Smooth muscle cell (in vitro differentiated cells): ENCODE measurements at regions not wholly inside any gene's neighbourhood (a gene's known extent, or its start where the extent isn't known, plus 50 kb on each side); places are given as distances from the start of the nearest gene placed in this dataset.
"Not testable (repeated sequence)": the region's sequence is repeated elsewhere in the genome, so short reads cannot be mapped to it uniquely, and the experiment has no call there.

Source experiments
- DNase-seq: peaks from one replicate; lab custom pipeline; 2025; ENCODE audit not compliant: unreplicated experiment; lab: John Stamatoyannopoulos, UW
- H2AFZ ChIP-seq: fragments of 200-600 bp; sonication (generic); 2 replicates; pipeline ENCODE4 v1.6.0; 2016; ENCODE audit warnings: antibody characterized with exemption, low read depth, mild to moderate bottlenecking
- H3F3A ChIP-seq: fragments of 200-600 bp; sonication (generic); 2 replicates; pipeline ENCODE4 v1.6.0; 2017; ENCODE audit warnings: antibody characterized with exemption, low read depth
- H3K27ac ChIP-seq: fragments of 200-600 bp; sonication (generic); 2 replicates; pipeline ENCODE4 v1.5.1; 2016; ENCODE audit warnings: low read depth, mild to moderate bottlenecking
- H3K27me3 ChIP-seq: fragments of 200-600 bp; sonication (generic); 2 replicates; pipeline ENCODE4 v1.6.1; 2016; ENCODE audit warnings: low read depth, mild to moderate bottlenecking
- H3K36me3 ChIP-seq: fragments of 200-600 bp; sonication (generic); 2 replicates; pipeline ENCODE4 v1.5.1; 2016; ENCODE audit warnings: low read depth
- H3K4me1 ChIP-seq: fragments of 200-600 bp; sonication (generic); 2 replicates; pipeline ENCODE4 v1.5.1; 2016; ENCODE audit warnings: low read depth
- H3K4me2 ChIP-seq: fragments of 200-600 bp; sonication (generic); 2 replicates; pipeline ENCODE4 v1.6.0; 2016; ENCODE audit warnings: mild to moderate bottlenecking
- H3K4me3 ChIP-seq: fragments of 200-600 bp; sonication (generic); 2 replicates; pipeline ENCODE4 v1.5.1; 2016; ENCODE audit warnings: mild to moderate bottlenecking
- H3K79me2 ChIP-seq: fragments of 200-600 bp; sonication (generic); 2 replicates; pipeline ENCODE4 v1.6.0; 2016; ENCODE audit warnings: low read depth, mild to moderate bottlenecking
- H3K9ac ChIP-seq: fragments of 200-600 bp; sonication (generic); 2 replicates; pipeline ENCODE4 v1.6.0; 2016; ENCODE audit warnings: low read depth
- H3K9me3 ChIP-seq: fragments of 200-600 bp; sonication (generic); replicated peaks from 2 replicates; pipeline ENCODE4 v1.5.1; 2016; ENCODE audit warnings: low read depth
- H4K20me1 ChIP-seq: fragments of 200-600 bp; sonication (generic); 2 replicates; pipeline ENCODE4 v1.6.0; 2016; ENCODE audit warnings: low read depth
- WGBS: methylation state at CpG from one replicate; pipeline ENCODE4 v1.1.7; 2016; ENCODE audit warnings: low lambda C conversion rate; 5-methylcytosine and 5-hydroxymethylcytosine counted together
- TF ChIP-seq, protein P1 (sequence below): fragments of 200-600 bp; sonication (generic); IDR thresholded peaks from 2 replicates; pipeline ENCODE4 v1.5.1; 2017; ENCODE audit warnings: borderline replicate concordance, mild to moderate bottlenecking, antibody characterized with exemption; ENCODE audit not compliant: insufficient read depth, poor library complexity, severe bottlenecking

DNA sequence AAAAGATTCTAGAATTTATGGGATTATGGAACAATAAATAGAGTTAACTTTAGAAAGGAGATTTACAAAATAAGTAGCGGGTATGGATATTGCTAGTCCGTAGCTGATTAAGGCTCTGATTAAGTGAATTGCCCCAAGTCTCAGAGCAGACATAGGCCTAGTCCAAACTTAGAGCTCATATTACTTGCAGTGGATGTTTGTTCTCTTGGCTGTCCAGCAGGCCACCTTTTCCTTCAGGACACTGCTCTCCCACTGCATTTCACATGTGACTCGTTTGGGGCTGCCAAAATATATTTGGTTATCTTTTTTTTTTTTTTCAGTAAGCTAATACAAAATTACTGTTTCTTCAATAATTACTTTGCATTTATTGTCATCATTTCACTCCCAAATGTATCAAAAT lies 76.6 kb downstream of the ARRDC3 start:
- Histone ChIP-seq H3F3A (no peaks in the 10 kb centered on the region), H3K4me2 (no peak overlapping the region), H3K4me1 (peaks cover 5% of the 10 kb centered on the region), H3K9me3 (no peaks in the 10 kb centered on the region), H3K79me2 (no peaks in the 10 kb centered on the region), H4K20me1 (no peaks in the 10 kb centered on the region), H3K9ac (no peak overlapping the region), H3K36me3 (no peaks in the 10 kb centered on the region), H3K27ac (no peak overlapping the region), H3K27me3 (no peaks in the 10 kb centered on the region), H2AFZ (no peak overlapping the region), H3K4me3 (no peak overlapping the region)
- WGBS: 99% methylated on average over 3 of the region's 3 CpGs
- TF ChIP-seq, protein P1, sequence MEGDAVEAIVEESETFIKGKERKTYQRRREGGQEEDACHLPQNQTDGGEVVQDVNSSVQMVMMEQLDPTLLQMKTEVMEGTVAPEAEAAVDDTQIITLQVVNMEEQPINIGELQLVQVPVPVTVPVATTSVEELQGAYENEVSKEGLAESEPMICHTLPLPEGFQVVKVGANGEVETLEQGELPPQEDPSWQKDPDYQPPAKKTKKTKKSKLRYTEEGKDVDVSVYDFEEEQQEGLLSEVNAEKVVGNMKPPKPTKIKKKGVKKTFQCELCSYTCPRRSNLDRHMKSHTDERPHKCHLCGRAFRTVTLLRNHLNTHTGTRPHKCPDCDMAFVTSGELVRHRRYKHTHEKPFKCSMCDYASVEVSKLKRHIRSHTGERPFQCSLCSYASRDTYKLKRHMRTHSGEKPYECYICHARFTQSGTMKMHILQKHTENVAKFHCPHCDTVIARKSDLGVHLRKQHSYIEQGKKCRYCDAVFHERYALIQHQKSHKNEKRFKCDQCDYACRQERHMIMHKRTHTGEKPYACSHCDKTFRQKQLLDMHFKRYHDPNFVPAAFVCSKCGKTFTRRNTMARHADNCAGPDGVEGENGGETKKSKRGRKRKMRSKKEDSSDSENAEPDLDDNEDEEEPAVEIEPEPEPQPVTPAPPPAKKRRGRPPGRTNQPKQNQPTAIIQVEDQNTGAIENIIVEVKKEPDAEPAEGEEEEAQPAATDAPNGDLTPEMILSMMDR: no peak
- no peak for DNase-seq

DNA sequence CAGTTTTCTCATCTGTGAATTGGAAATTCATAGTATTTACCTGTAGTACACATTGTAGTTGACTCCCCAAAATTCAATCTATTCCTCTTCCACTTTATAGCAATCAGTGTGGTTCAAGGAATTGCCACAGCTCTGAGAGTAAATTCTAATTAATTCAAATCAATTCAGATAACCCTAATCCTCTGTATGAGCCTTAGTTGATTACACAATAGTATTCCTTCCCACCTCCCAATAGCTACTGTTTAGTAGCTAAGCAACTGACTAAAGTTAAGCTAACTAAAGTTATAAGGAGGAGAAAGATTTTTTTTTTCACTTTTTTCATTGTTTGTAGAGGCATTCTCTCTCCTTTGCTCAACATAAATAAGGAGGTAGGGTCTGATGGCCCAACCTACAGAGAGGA lies 77.5 kb downstream of the ARRDC3 start:
- H2AFZ ChIP-seq: no peak overlapping the region
- H3K4me1 ChIP-seq: no peaks in the 10 kb centered on the region
- H3K36me3 ChIP-seq: no peaks in the 10 kb centered on the region
- H3F3A ChIP-seq: no peaks in the 10 kb centered on the region
- DNase-seq: no peak
- H4K20me1 ChIP-seq: no peaks in the 10 kb centered on the region
- no peak overlapping the region for H3K9ac ChIP-seq
- TF ChIP-seq, protein P1: no peak
- no peak overlapping the region for H3K27ac ChIP-seq
- H3K4me3 ChIP-seq: no peak overlapping the region
- H3K79me2 ChIP-seq: no peaks in the 10 kb centered on the region
- H3K9me3 ChIP-seq: no peaks in the 10 kb centered on the region
- H3K27me3 ChIP-seq: no peaks in the 10 kb centered on the region
- H3K4me2 ChIP-seq: no peak overlapping the region

DNA sequence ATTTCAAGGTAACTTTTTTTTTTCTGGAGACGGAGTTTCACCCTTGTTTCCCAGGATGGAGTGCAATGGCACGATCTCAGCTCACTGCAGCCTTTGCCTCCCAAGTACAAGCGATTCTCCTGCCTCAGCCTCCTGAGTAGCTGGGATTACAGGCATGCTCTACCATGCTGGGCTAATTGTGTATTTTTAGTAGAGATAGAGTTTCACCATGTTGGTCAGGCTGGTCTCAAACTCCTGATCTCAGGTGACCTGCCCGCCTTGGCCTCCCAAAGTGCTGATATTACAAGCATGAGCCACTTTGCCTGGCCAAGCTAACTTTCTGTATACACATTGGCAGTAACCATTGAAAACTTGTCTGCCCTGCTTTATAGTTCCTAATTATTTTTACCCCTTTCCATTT lies 79.1 kb downstream of the ARRDC3 start:
- WGBS: 99% methylated on average over 4 of the region's 4 CpGs
- H3K27ac ChIP-seq, H3K9me3 ChIP-seq, H3K79me2 ChIP-seq, H3K4me3 ChIP-seq, H3K4me1 ChIP-seq, H3K36me3 ChIP-seq, H3F3A ChIP-seq, H3K27me3 ChIP-seq, H4K20me1 ChIP-seq, H3K4me2 ChIP-seq, H3K9ac ChIP-seq, H2AFZ ChIP-seq, DNase-seq: not testable (repeated sequence)

DNA sequence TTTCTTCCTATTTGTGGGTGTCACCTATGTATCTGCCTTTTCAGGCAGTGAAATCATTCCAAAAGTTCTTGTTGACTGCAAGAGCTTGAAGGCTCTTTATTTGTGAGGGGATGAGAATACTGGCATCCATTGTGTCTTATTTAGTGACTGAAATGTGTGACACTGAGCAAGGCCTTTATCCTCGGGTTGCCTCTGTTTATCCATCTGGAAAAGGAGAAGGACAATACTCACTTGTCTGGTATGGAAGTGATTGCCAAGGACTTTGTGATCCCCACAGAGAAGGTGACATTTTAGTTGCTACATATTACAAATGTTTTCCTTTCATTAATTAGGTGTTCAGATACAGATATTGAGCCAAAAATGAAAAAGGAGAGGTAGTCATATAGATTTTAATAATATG lies 80.2 kb downstream of the ARRDC3 start:
- WGBS: 85% methylated on average over 1 of the region's 1 CpG
- Histone ChIP-seq H3K27me3 (no peaks in the 10 kb centered on the region), H3K9me3 (no peaks in the 10 kb centered on the region), H4K20me1 (no peaks in the 10 kb centered on the region), H3F3A (no peaks in the 10 kb centered on the region), H3K36me3 (no peaks in the 10 kb centered on the region), H3K79me2 (no peaks in the 10 kb centered on the region), H3K4me1 (no peaks in the 10 kb centered on the region), H3K4me2 (no peak overlapping the region), H3K9ac (no peak overlapping the region), H2AFZ (no peak overlapping the region), H3K27ac (no peak overlapping the region), H3K4me3 (no peak overlapping the region)
- TF ChIP-seq, protein P1: no peak
- DNase-seq: no peak
